ENCODE measurements at regions not wholly inside any gene's neighbourhood (a gene's known extent, or its start where the extent isn't known, plus 50 kb on each side); places are given as distances from the start of the nearest gene placed in this dataset.

DNA sequence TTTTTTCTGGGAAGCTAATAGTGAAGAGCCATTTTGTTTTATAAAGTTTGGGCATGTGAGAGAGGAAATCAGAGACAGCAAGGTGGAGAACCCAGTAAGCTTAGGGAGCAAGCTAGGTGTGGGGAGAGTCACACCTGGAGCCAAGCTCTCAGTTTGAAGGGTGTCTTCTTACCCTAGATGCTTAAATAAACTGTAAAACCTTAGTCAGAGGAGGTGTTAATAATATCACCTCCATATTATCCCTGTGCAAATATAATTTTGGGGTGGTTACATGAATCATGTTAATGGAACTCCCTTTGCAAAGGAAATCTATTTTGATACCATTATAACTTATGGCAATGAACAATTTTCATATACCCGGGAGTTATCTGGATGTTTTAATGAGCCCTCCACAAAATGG, 246.2 kb upstream of the PLET1 start:
- Mint-ChIP-seq H3K27ac (no peak overlapping the region), H3K4me1 (no peaks in the 10 kb centered on the region), H3K4me3 (no peak overlapping the region), H3K27me3 (ENCODE audit: low read depth in 3 of 3) (peaks cover 0 to 4% (median 0%) of the 10 kb centered on the region in 3 donors), H3K9me3 (peaks cover 0 to 3% (median 0%) of the 10 kb centered on the region in 7 donors), H3K36me3 (no peaks in the 10 kb centered on the region)
- Histone ChIP-seq H3K4me3 (replicated peaks in 1 of 3; ENCODE audit: low read depth in 2 of 3, low read length in 3 of 3) (no peak overlapping the region), H3K9me3 (replicated peaks in 1 of 2; ENCODE audit: control insufficient read depth in 1 of 2, insufficient read depth in 1 of 2, low read length in 2 of 2) (no peaks in the 10 kb centered on the region), H3K27ac (ENCODE audit: low read depth in 1 of 2, low read length in 2 of 2) (no peak overlapping the region), H3K9ac (ENCODE audit: insufficient read depth, low read length, poor library complexity, severe bottlenecking) (no peak overlapping the region), H3K4me1 (ENCODE audit: control insufficient read depth in 1 of 2, insufficient read depth in 2 of 2, low read length in 2 of 2) (no peaks in the 10 kb centered on the region), H3K27me3 (ENCODE audit: control insufficient read depth in 2 of 2, insufficient read depth in 2 of 2, low read length in 2 of 2) (no peaks in the 10 kb centered on the region), H2AFZ (ENCODE audit: insufficient read depth, low read depth, low read length, poor library complexity, severe bottlenecking) (no peak overlapping the region), H4K20me1 (ENCODE audit: insufficient read depth, low read length) (no peaks in the 10 kb centered on the region), H3K79me2 (ENCODE audit: insufficient read depth, low read length) (no peaks in the 10 kb centered on the region), H3K4me2 (replicated peaks; ENCODE audit: extremely low read depth, low read length, poor library complexity, severe bottlenecking) (no peak overlapping the region), H3K36me3 (replicated peaks in 1 of 2; ENCODE audit: control insufficient read depth in 1 of 2, insufficient read depth in 2 of 2, low read length in 2 of 2) (no peaks in the 10 kb centered on the region)
- TF ChIP-seq, protein P1, sequence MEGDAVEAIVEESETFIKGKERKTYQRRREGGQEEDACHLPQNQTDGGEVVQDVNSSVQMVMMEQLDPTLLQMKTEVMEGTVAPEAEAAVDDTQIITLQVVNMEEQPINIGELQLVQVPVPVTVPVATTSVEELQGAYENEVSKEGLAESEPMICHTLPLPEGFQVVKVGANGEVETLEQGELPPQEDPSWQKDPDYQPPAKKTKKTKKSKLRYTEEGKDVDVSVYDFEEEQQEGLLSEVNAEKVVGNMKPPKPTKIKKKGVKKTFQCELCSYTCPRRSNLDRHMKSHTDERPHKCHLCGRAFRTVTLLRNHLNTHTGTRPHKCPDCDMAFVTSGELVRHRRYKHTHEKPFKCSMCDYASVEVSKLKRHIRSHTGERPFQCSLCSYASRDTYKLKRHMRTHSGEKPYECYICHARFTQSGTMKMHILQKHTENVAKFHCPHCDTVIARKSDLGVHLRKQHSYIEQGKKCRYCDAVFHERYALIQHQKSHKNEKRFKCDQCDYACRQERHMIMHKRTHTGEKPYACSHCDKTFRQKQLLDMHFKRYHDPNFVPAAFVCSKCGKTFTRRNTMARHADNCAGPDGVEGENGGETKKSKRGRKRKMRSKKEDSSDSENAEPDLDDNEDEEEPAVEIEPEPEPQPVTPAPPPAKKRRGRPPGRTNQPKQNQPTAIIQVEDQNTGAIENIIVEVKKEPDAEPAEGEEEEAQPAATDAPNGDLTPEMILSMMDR (IDR thresholded peaks at IDR 0.05) = no peak
- intact Hi-C loops (cut with micrococcal nuclease) = no loop called here
- WGBS (ENCODE audit: insufficient coverage) = no CpG with 5 or more reads among the region's 1 CpG
- DNase-seq = no peak

DNA sequence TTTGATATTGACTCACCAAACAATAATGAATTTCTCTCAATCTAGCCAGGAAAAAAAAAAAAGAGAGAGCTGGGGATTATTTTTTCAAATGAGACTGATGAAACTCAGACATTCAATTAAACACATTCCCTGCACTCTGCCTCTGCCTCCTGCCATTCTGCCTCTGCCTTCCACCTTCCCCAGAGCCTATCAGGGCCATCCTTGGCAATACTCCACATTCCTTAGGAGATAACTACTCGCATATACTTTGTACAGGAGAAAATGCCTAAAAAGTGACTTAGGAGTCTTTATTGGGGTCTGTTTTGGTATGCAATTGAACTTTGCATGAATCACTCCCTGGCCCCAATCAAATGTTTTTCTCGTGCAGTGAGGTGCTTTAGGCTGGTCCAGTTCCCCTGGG, 246.6 kb upstream of the PLET1 start:
- peaks cover 0 to 3% (median 0%) of the 10 kb centered on the region in 7 donors for H3K9me3 Mint-ChIP-seq
- intact Hi-C loops (cut with micrococcal nuclease) = no loop called here
- WGBS (ENCODE audit: insufficient coverage) = 100% methylated on average over 1 of the region's 2 CpGs

More for the DNA sequence above, 246.6 kb upstream of the PLET1 start:
- Histone ChIP-seq H3K27me3 (ENCODE audit: control insufficient read depth in 2 of 2, insufficient read depth in 2 of 2, low read length in 2 of 2) (no peaks in the 10 kb centered on the region), H3K4me3 (replicated peaks in 1 of 3; ENCODE audit: low read depth in 2 of 3, low read length in 3 of 3) (no peak overlapping the region), H3K4me2 (replicated peaks; ENCODE audit: extremely low read depth, low read length, poor library complexity, severe bottlenecking) (no peak overlapping the region), H4K20me1 (ENCODE audit: insufficient read depth, low read length) (no peaks in the 10 kb centered on the region), H3K4me1 (ENCODE audit: control insufficient read depth in 1 of 2, insufficient read depth in 2 of 2, low read length in 2 of 2) (no peaks in the 10 kb centered on the region), H3K9ac (ENCODE audit: insufficient read depth, low read length, poor library complexity, severe bottlenecking) (no peak overlapping the region), H3K9me3 (replicated peaks in 1 of 2; ENCODE audit: control insufficient read depth in 1 of 2, insufficient read depth in 1 of 2, low read length in 2 of 2) (no peaks in the 10 kb centered on the region), H3K79me2 (ENCODE audit: insufficient read depth, low read length) (no peaks in the 10 kb centered on the region), H2AFZ (ENCODE audit: insufficient read depth, low read depth, low read length, poor library complexity, severe bottlenecking) (no peak overlapping the region), H3K27ac (ENCODE audit: low read depth in 1 of 2, low read length in 2 of 2) (no peak overlapping the region), H3K36me3 (replicated peaks in 1 of 2; ENCODE audit: control insufficient read depth in 1 of 2, insufficient read depth in 2 of 2, low read length in 2 of 2) (no peaks in the 10 kb centered on the region)
- Mint-ChIP-seq H3K27me3 (ENCODE audit: low read depth in 3 of 3) (peaks cover 0 to 4% (median 0%) of the 10 kb centered on the region in 3 donors), H3K36me3 (no peaks in the 10 kb centered on the region), H3K27ac (no peak overlapping the region), H3K4me1 (no peaks in the 10 kb centered on the region), H3K4me3 (no peak overlapping the region)
- TF ChIP-seq, protein P1 (IDR thresholded peaks at IDR 0.05) = no peak
- DNase-seq = no peak
